Natural killer cell (primary cell): ENCODE measurements at regions not wholly inside any gene's neighbourhood (a gene's known extent, or its start where the extent isn't known, plus 50 kb on each side); places are given as distances from the start of the nearest gene placed in this dataset.

Experiments used
- ATAC-seq, 3 donors: fragments of 150-1000 bp in 2 of 3; fragments of 200-7000 bp in 1 of 3; cut with Tn5 transposase; 1 replicate in 1 of 3; 2 replicates in 2 of 3; pipeline ENCODE4 v1.10.0; 2021; ENCODE audit warnings: mild to moderate bottlenecking in 2 of 3, moderate library complexity in 2 of 3
- DNase-seq, 2 donors: peaks; one replicate each; pipeline versions ENCODE4 v3.0.0 to v3.0.0-alpha.2; 2013 to 2021; ENCODE audit warnings: mixed read lengths in 1 of 2
- H3K27ac ChIP-seq: one replicate; pipeline ENCODE4 v1.5.1; 2013; ENCODE audit warnings: mild to moderate bottlenecking, low read length
- H3K27me3 ChIP-seq: one replicate; pipeline ENCODE4 v1.6.1; 2013; ENCODE audit warnings: low read length; ENCODE audit not compliant: control insufficient read depth, insufficient read depth
- H3K36me3 ChIP-seq: one replicate; pipeline ENCODE4 v1.6.1; 2013; ENCODE audit warnings: low read length; ENCODE audit not compliant: control insufficient read depth, insufficient read depth
- H3K4me1 ChIP-seq: one replicate; pipeline ENCODE4 v1.6.1; 2013; ENCODE audit warnings: low read length; ENCODE audit not compliant: control insufficient read depth, insufficient read depth
- H3K4me3 ChIP-seq: one replicate; pipeline ENCODE4 v1.5.1; 2013; ENCODE audit warnings: low read length
- H3K9me3 ChIP-seq: one replicate; pipeline ENCODE4 v1.6.1; 2013; ENCODE audit warnings: low read length; ENCODE audit not compliant: control insufficient read depth, insufficient read depth
- H3K27ac Mint-ChIP-seq, 2 donors: one replicate each; pipeline ENCODE4 v1.8.0; 2022; ENCODE audit warnings: mild to moderate bottlenecking in 2 of 2, mixed read lengths in 2 of 2, moderate library complexity in 1 of 2
- H3K27me3 Mint-ChIP-seq, 2 donors: one replicate each; pipeline ENCODE4 v1.8.0; 2022; ENCODE audit warnings: low read depth in 2 of 2, mixed read lengths in 2 of 2
- H3K36me3 Mint-ChIP-seq: one replicate; pipeline ENCODE4 v1.8.0; 2022; ENCODE audit warnings: mixed read lengths
- H3K4me1 Mint-ChIP-seq, 2 donors: one replicate each; pipeline ENCODE4 v1.8.0; 2022; ENCODE audit warnings: mixed read lengths in 2 of 2
- H3K4me3 Mint-ChIP-seq: one replicate; pipeline ENCODE4 v1.8.0; 2022; ENCODE audit warnings: mild to moderate bottlenecking, moderate library complexity, mixed read lengths
- H3K9me3 Mint-ChIP-seq, 2 donors: one replicate each; pipeline ENCODE4 v1.8.0; 2022; ENCODE audit warnings: mixed read lengths in 2 of 2
- CTCF ChIP-seq: fragments of 200-600 bp; IDR thresholded peaks from one replicate; pipeline ENCODE4 v1.8.0; 2022; ENCODE audit warnings: antibody characterized with exemption
- WGBS: methylation state at CpG from one replicate; pipeline ENCODE4 v1.1.7; 2013; ENCODE audit warnings: missing lambda C conversion rate; ENCODE audit not compliant: insufficient coverage; 5-methylcytosine and 5-hydroxymethylcytosine counted together
- intact Hi-C: fragments of 100-400 bp; cut with micrococcal nuclease; formaldehyde crosslinking; loops from one replicate; pipeline ENCODE4 v1.14.2; 2022

- no peaks in the 10 kb centered on the region for H3K4me1 ChIP-seq
- Mint-ChIP-seq H3K27me3 (peaks cover 0 to 7% of the 10 kb centered on the region in 2 donors), H3K4me3 (no peak overlapping the region), H3K4me1 (no peaks in the 10 kb centered on the region), H3K36me3 (no peaks in the 10 kb centered on the region), H3K27ac (no peak overlapping the region), H3K9me3 (no peaks in the 10 kb centered on the region)
- intact Hi-C loops, result no loop called here
- H3K9me3 ChIP-seq, result no peaks in the 10 kb centered on the region
- no peak overlapping the region for H3K4me3 ChIP-seq
- WGBS, result 82% methylated on average over 15 of the region's 15 CpGs
- no peak for ATAC-seq
- no peak overlapping the region for H3K27ac ChIP-seq
- H3K36me3 ChIP-seq, result no peaks in the 10 kb centered on the region
- H3K27me3 ChIP-seq, result no peaks in the 10 kb centered on the region
- TF ChIP-seq CTCF, result no peak
- no peak for DNase-seq
These were observed 241.6 kb upstream of the RAB6C start for GRCh38 chr2:129737660-129738527.

- no peak for ATAC-seq
- Histone ChIP-seq H3K4me1 (no peaks in the 10 kb centered on the region), H3K9me3 (no peaks in the 10 kb centered on the region), H3K27me3 (no peaks in the 10 kb centered on the region), H3K27ac (no peak overlapping the region), H3K4me3 (no peak overlapping the region), H3K36me3 (no peaks in the 10 kb centered on the region)
- intact Hi-C loops, result no loop called here
- Mint-ChIP-seq H3K36me3 (no peaks in the 10 kb centered on the region), H3K9me3 (no peaks in the 10 kb centered on the region), H3K4me3 (no peak overlapping the region), H3K27ac (no peak overlapping the region), H3K4me1 (no peaks in the 10 kb centered on the region), H3K27me3 (peaks cover 0 to 7% of the 10 kb centered on the region in 2 donors)
- DNase-seq, result no peak
- TF ChIP-seq CTCF, result no peak
- 93% methylated on average over 16 of the region's 16 CpGs for whole genome bisulfite sequencing
These were observed 240.7 kb upstream of the RAB6C start for GRCh38 chr2:129738799-129739198.

GRCh38 chr2:129740504-129740903, 239.0 kb upstream of the RAB6C start:
- intact Hi-C loops, result no loop called here
- no peak for ATAC-seq
- H3K9me3 Mint-ChIP-seq, result no peaks in the 10 kb centered on the region

More at GRCh38 chr2:129740504-129740903, 239.0 kb upstream of the RAB6C start:
- Histone ChIP-seq H3K27ac (no peak overlapping the region), H3K4me3 (no peak overlapping the region), H3K4me1 (no peaks in the 10 kb centered on the region), H3K36me3 (no peaks in the 10 kb centered on the region), H3K27me3 (no peaks in the 10 kb centered on the region), H3K9me3 (no peaks in the 10 kb centered on the region)
- DNase-seq, result no peak
- H3K36me3 Mint-ChIP-seq, result no peaks in the 10 kb centered on the region
- no peak overlapping the region for H3K27ac Mint-ChIP-seq
- WGBS, result 73% methylated on average over 7 of the region's 7 CpGs
- peaks cover 0 to 7% of the 10 kb centered on the region in 2 donors for H3K27me3 Mint-ChIP-seq
- no peak for TF ChIP-seq CTCF
- no peak overlapping the region for H3K4me3 Mint-ChIP-seq
- no peaks in the 10 kb centered on the region for H3K4me1 Mint-ChIP-seq
